B cell (primary cell): ENCODE measurements at regions not wholly inside any gene's neighbourhood (a gene's known extent, or its start where the extent isn't known, plus 50 kb on each side); places are given as distances from the start of the nearest gene placed in this dataset.

Source experiments
- ATAC-seq: fragments of 200-7000 bp; cut with Tn5 transposase; one replicate; pipeline ENCODE4 v1.10.0; 2021; ENCODE audit warnings: low read depth, mild to moderate bottlenecking, moderate number of reproducible peaks, moderate library complexity
- CTCF ChIA-PET: fragments of 350-600 bp; sonication (Branson Sonifier 250); formaldehyde crosslinking; loops from one replicate; lab custom pipeline; 2021; ENCODE audit warnings: antibody characterized with exemption, inconsistent platforms; lab: Charles Lee
- POLR2A ChIA-PET: fragments of 350-600 bp; sonication (Branson Sonifier 250); formaldehyde crosslinking; loops from one replicate; lab custom pipeline; 2021; ENCODE audit warnings: antibody characterized with exemption; lab: Charles Lee
- DNase-seq: peaks from one replicate; pipeline ENCODE4 v3.0.0; 2013
- H2AFZ ChIP-seq: 2 replicates; pipeline ENCODE4 v1.6.1; 2012; ENCODE audit warnings: mild to moderate bottlenecking, low read depth, low read length; ENCODE audit not compliant: insufficient read depth, poor library complexity, severe bottlenecking
- H3K27ac ChIP-seq, 2 donors: 1 replicate in 1 of 2; 2 replicates in 1 of 2; pipeline ENCODE4 v1.5.1; 2012 to 2013; ENCODE audit warnings: low read length in 2 of 2, mild to moderate bottlenecking in 2 of 2, moderate library complexity in 1 of 2
- H3K27me3 ChIP-seq, 4 experiments: fragments of 200-600 bp in 1 of 4; sonication (generic) in 1 of 4; replicated peaks in 1 of 4; 1 replicate in 2 of 4; 2 replicates in 2 of 4; pipeline versions ENCODE4 v1.6.1 to v1.7.0; 2013 to 2016; ENCODE audit warnings: low read length in 3 of 4, mild to moderate bottlenecking in 2 of 4, mixed read lengths in 1 of 4, moderate library complexity in 1 of 4; ENCODE audit not compliant: insufficient read depth in 4 of 4, control insufficient read depth in 3 of 4; ENCODE audit errors: control extremely low read depth in 1 of 4
- H3K36me3 ChIP-seq, 2 experiments: replicated peaks in 1 of 2; 1 replicate in 1 of 2; 2 replicates in 1 of 2; pipeline versions ENCODE4 v1.6.1 to v1.7.1; 2013; ENCODE audit warnings: low read length in 1 of 2; ENCODE audit not compliant: insufficient read depth in 2 of 2, control insufficient read depth in 1 of 2; ENCODE audit errors: control extremely low read depth in 1 of 2, extremely low read depth in 1 of 2
- H3K4me1 ChIP-seq, 2 donors: fragments of 200-600 bp in 1 of 2; sonication (generic) in 1 of 2; 1 replicate in 1 of 2; 2 replicates in 1 of 2; pipeline versions ENCODE4 v1.5.1 to v1.6.1; 2013 to 2017; ENCODE audit warnings: low read length in 2 of 2; ENCODE audit not compliant: control insufficient read depth in 2 of 2, insufficient read depth in 2 of 2
- H3K4me2 ChIP-seq: replicated peaks from 2 replicates; pipeline ENCODE3; 2012; ENCODE audit warnings: mild to moderate bottlenecking, low read depth, low read length; ENCODE audit not compliant: poor library complexity, severe bottlenecking
- H3K4me3 ChIP-seq, 5 experiments: fragments of 200-600 bp in 1 of 5; sonication (generic) in 1 of 5; 1 replicate in 3 of 5; 2 replicates in 2 of 5; pipeline versions ENCODE4 v1.5.1 to v1.7.0; 2011 to 2016; ENCODE audit warnings: low read length in 4 of 5, mild to moderate bottlenecking in 4 of 5, low read depth in 2 of 5, control low read depth in 1 of 5, moderate library complexity in 1 of 5; ENCODE audit not compliant: insufficient read depth in 1 of 5; ENCODE audit errors: control extremely low read depth in 1 of 5, extremely low read depth in 1 of 5
- H3K79me2 ChIP-seq: fragments of 200-600 bp; sonication (generic); one replicate; pipeline ENCODE4 v1.6.0; 2016; ENCODE audit warnings: low read length; ENCODE audit not compliant: control insufficient read depth, insufficient read depth
- H3K9ac ChIP-seq: fragments of 200-600 bp; sonication (generic); 2 replicates; pipeline ENCODE4 v1.6.1; 2017; ENCODE audit warnings: mild to moderate bottlenecking, low read length, moderate library complexity
- H3K9me3 ChIP-seq, 3 donors: one replicate each; pipeline versions ENCODE4 v1.6.1 to v1.7.1; 2013; ENCODE audit warnings: low read length in 2 of 3; ENCODE audit not compliant: control insufficient read depth in 2 of 3, insufficient read depth in 1 of 3; ENCODE audit errors: control extremely low read depth in 1 of 3
- H4K20me1 ChIP-seq: 2 replicates; pipeline ENCODE4 v1.6.0; 2012; ENCODE audit warnings: mild to moderate bottlenecking, low read length; ENCODE audit not compliant: insufficient read depth, control insufficient read depth, poor library complexity, severe bottlenecking
- H3K27ac Mint-ChIP-seq: one replicate; pipeline ENCODE4 v1.8.0; 2021; ENCODE audit warnings: mixed read lengths
- H3K27me3 Mint-ChIP-seq: one replicate; pipeline ENCODE4 v1.8.0; 2021; ENCODE audit warnings: mixed read lengths
- H3K4me1 Mint-ChIP-seq: one replicate; pipeline ENCODE4 v1.8.0; 2021; ENCODE audit warnings: mixed read lengths
- H3K4me3 Mint-ChIP-seq: one replicate; pipeline ENCODE4 v1.8.0; 2021; ENCODE audit warnings: mixed read lengths
- H3K9me3 Mint-ChIP-seq: one replicate; pipeline ENCODE4 v1.8.0; 2022; ENCODE audit warnings: mixed read lengths; ENCODE audit not compliant: insufficient read depth
- EZH2 ChIP-seq: IDR thresholded peaks from 2 replicates; pipeline ENCODE4 v1.6.1; 2012; ENCODE audit warnings: borderline replicate concordance, low read depth, mild to moderate bottlenecking, moderate library complexity, low read length; ENCODE audit not compliant: insufficient read depth, poor library complexity, severe bottlenecking
- intact Hi-C: fragments of 100-400 bp; cut with micrococcal nuclease; formaldehyde crosslinking; loops from one replicate; pipeline ENCODE4 v1.10.0; 2022
- TF ChIP-seq, protein P1 (sequence below): fragments of 200-600 bp; IDR thresholded peaks from one replicate; pipeline ENCODE4 v1.8.0; 2022; ENCODE audit warnings: antibody characterized with exemption, mild to moderate bottlenecking

DNA sequence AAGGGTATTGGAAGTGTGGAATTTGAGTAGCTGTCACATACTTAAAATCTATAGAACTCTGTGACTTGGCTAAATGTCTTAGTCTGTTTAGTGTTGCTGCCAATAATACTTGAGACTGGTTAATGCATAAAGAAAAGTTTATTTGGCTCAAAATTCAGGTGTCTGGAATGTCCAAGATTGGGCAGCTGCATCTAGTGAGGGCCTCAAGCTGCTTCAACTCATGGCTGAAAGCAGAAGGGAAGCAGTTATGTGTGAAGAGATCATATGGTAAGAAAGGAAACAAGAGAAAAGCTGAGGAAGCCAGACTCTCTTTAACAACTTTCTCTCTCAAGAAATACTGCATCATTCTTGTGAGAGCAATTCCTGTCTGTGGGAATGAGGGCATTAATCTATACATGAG lies 1043.3 kb upstream of the CDH6 start:
- Mint-ChIP-seq H3K4me3 (no peak overlapping the region), H3K9me3 (peaks cover 4% of the 10 kb centered on the region), H3K4me1 (no peaks in the 10 kb centered on the region), H3K27me3 (no peaks in the 10 kb centered on the region), H3K27ac (no peak overlapping the region)
- Histone ChIP-seq H3K27ac (no peak overlapping the region), H3K4me1 (no peaks in the 10 kb centered on the region), H3K4me2 (no peak overlapping the region), H3K27me3 (no peaks in the 10 kb centered on the region), H3K36me3 (no peaks in the 10 kb centered on the region), H3K4me3 (no peak overlapping the region), H4K20me1 (no peaks in the 10 kb centered on the region), H3K9me3 (peaks cover 0 to 7% (median 0%) of the 10 kb centered on the region in 3 donors), H3K9ac (no peak overlapping the region), H3K79me2 (no peaks in the 10 kb centered on the region), H2AFZ (no peak overlapping the region)
- DNase-seq, result no peak
- TF ChIP-seq, protein P1, sequence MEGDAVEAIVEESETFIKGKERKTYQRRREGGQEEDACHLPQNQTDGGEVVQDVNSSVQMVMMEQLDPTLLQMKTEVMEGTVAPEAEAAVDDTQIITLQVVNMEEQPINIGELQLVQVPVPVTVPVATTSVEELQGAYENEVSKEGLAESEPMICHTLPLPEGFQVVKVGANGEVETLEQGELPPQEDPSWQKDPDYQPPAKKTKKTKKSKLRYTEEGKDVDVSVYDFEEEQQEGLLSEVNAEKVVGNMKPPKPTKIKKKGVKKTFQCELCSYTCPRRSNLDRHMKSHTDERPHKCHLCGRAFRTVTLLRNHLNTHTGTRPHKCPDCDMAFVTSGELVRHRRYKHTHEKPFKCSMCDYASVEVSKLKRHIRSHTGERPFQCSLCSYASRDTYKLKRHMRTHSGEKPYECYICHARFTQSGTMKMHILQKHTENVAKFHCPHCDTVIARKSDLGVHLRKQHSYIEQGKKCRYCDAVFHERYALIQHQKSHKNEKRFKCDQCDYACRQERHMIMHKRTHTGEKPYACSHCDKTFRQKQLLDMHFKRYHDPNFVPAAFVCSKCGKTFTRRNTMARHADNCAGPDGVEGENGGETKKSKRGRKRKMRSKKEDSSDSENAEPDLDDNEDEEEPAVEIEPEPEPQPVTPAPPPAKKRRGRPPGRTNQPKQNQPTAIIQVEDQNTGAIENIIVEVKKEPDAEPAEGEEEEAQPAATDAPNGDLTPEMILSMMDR, result no peak
- no peak for TF ChIP-seq EZH2
- ATAC-seq, result no peak
- intact Hi-C loops, result no loop called here
- CTCF ChIA-PET, result no interaction called here
- POLR2A ChIA-PET, result no interaction called here

DNA sequence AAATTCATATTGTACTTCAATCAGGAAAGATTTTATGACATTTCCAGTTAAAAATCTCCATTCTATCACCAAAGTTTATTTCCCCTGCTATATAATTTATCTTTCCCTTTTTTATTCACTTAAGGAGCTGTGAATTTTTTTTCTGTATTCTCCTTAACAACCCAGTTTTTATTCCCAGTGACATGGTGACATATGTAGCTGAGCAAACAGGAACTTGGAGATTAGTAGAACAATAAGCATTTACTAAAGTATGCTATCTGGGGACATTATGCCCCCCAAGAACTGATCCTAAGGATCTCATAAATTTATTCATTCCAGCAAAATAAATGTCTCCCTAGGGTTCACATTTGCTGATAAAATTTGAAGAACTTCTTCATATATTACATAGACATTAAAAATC lies 1044.0 kb upstream of the CDH6 start:
- Mint-ChIP-seq H3K4me3 (no peak overlapping the region), H3K27ac (no peak overlapping the region), H3K9me3 (peaks cover 4% of the 10 kb centered on the region), H3K27me3 (no peaks in the 10 kb centered on the region), H3K4me1 (no peaks in the 10 kb centered on the region)
- H3K27me3 ChIP-seq, result no peaks in the 10 kb centered on the region
- POLR2A ChIA-PET, result no interaction called here
- no peak overlapping the region for H3K4me3 ChIP-seq
- no peak for DNase-seq
- H3K79me2 ChIP-seq, result no peaks in the 10 kb centered on the region
- no peaks in the 10 kb centered on the region for H3K4me1 ChIP-seq
- H3K27ac ChIP-seq, result no peak overlapping the region
- H3K36me3 ChIP-seq, result no peaks in the 10 kb centered on the region
- ATAC-seq, result no peak
- H3K4me2 ChIP-seq, result no peak overlapping the region
- TF ChIP-seq, protein P1, result no peak
- TF ChIP-seq EZH2, result no peak
- H3K9ac ChIP-seq, result no peak overlapping the region
- H4K20me1 ChIP-seq, result no peaks in the 10 kb centered on the region
- CTCF ChIA-PET, result no interaction called here
- H3K9me3 ChIP-seq, result peaks cover 0 to 7% (median 0%) of the 10 kb centered on the region in 3 donors
- intact Hi-C loops, result no loop called here
- H2AFZ ChIP-seq, result no peak overlapping the region
